ENCODE measurements at regions not wholly inside any gene's neighbourhood (a gene's known extent, or its start where the extent isn't known, plus 50 kb on each side); places are given as distances from the start of the nearest gene placed in this dataset.

- TF ChIP-seq, protein P1, sequence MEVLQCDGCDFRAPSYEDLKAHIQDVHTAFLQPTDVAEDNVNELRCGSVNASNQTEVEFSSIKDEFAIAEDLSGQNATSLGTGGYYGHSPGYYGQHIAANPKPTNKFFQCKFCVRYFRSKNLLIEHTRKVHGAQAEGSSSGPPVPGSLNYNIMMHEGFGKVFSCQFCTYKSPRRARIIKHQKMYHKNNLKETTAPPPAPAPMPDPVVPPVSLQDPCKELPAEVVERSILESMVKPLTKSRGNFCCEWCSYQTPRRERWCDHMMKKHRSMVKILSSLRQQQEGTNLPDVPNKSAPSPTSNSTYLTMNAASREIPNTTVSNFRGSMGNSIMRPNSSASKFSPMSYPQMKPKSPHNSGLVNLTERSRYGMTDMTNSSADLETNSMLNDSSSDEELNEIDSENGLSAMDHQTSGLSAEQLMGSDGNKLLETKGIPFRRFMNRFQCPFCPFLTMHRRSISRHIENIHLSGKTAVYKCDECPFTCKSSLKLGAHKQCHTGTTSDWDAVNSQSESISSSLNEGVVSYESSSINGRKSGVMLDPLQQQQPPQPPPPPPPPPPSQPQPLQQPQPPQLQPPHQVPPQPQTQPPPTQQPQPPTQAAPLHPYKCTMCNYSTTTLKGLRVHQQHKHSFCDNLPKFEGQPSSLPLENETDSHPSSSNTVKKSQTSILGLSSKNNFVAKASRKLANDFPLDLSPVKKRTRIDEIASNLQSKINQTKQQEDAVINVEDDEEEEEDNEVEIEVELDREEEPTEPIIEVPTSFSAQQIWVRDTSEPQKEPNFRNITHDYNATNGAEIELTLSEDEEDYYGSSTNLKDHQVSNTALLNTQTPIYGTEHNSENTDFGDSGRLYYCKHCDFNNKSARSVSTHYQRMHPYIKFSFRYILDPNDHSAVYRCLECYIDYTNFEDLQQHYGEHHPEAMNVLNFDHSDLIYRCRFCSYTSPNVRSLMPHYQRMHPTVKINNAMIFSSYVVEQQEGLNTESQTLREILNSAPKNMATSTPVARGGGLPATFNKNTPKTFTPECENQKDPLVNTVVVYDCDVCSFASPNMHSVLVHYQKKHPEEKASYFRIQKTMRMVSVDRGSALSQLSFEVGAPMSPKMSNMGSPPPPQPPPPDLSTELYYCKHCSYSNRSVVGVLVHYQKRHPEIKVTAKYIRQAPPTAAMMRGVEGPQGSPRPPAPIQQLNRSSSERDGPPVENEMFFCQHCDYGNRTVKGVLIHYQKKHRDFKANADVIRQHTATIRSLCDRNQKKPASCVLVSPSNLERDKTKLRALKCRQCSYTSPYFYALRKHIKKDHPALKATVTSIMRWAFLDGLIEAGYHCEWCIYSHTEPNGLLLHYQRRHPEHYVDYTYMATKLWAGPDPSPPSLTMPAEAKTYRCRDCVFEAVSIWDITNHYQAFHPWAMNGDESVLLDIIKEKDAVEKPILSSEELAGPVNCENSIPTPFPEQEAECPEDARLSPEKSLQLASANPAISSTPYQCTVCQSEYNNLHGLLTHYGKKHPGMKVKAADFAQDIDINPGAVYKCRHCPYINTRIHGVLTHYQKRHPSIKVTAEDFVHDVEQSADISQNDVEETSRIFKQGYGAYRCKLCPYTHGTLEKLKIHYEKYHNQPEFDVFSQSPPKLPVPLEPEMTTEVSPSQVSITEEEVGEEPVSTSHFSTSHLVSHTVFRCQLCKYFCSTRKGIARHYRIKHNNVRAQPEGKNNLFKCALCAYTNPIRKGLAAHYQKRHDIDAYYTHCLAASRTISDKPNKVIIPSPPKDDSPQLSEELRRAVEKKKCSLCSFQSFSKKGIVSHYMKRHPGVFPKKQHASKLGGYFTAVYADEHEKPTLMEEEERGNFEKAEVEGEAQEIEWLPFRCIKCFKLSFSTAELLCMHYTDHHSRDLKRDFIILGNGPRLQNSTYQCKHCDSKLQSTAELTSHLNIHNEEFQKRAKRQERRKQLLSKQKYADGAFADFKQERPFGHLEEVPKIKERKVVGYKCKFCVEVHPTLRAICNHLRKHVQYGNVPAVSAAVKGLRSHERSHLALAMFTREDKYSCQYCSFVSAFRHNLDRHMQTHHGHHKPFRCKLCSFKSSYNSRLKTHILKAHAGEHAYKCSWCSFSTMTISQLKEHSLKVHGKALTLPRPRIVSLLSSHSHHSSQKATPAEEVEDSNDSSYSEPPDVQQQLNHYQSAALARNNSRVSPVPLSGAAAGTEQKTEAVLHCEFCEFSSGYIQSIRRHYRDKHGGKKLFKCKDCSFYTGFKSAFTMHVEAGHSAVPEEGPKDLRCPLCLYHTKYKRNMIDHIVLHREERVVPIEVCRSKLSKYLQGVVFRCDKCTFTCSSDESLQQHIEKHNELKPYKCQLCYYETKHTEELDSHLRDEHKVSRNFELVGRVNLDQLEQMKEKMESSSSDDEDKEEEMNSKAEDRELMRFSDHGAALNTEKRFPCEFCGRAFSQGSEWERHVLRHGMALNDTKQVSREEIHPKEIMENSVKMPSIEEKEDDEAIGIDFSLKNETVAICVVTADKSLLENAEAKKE (CRISPR knock-in tag; IDR thresholded peaks at IDR 0.05) = no peak
Observed at GRCh38 chr3:168872826-168873225, 777.1 kb upstream of the GOLIM4 start (continued).

DNA sequence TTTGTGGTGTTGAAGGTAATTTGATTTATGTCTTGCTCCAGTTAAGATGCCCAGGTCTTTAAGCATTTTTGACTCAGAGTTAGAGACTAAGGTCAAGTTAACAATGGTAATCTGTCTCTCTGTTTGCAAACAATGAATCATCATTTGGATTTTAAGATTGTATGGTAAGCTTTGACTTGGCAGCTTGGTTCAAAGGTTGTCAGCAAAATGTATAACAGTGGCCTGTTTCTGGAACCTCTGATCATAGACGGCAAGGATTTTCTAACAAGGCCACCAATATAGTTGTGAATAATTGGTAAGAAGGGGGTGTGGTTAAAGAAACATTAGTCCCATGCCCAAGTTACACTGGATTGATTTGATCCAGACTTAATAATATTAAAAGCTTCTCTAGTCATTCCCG, 775.2 kb upstream of the GOLIM4 start:
- Histone ChIP-seq H3K79me2 (replicated peaks; ENCODE audit: insufficient read depth) (no peaks in the 10 kb centered on the region), H3K27me3 (ENCODE audit: insufficient read depth) (no peaks in the 10 kb centered on the region), H3K27ac (ENCODE audit: low read depth) (no peak overlapping the region), H4K20me1 (replicated peaks; ENCODE audit: insufficient read depth) (no peaks in the 10 kb centered on the region), H3K4me3 (no peak overlapping the region), H2AFZ (no peak overlapping the region), H3F3A (replicated peaks; ENCODE audit: low read depth) (no peaks in the 10 kb centered on the region), H3K9me2 (ENCODE audit: insufficient read depth) (no peaks in the 10 kb centered on the region), H3K4me2 (no peak overlapping the region), H3K4me1 (ENCODE audit: insufficient read depth) (peaks cover 11% of the 10 kb centered on the region; the same call in 1 of the 2 replicates), H3K36me3 (ENCODE audit: insufficient read depth) (no peaks in the 10 kb centered on the region)
- Mint-ChIP-seq H3K27me3 (ENCODE audit: insufficient read depth, low read depth, poor library complexity) (no peaks in the 10 kb centered on the region), H3K4me3 (no peak overlapping the region), H3K27ac (no peak overlapping the region), H3K36me3 (ENCODE audit: low read depth) (no peaks in the 10 kb centered on the region), H3K9me3 (no peaks in the 10 kb centered on the region), H3K4me1 (peaks cover 15% of the 10 kb centered on the region)
- DNase-seq (ENCODE audit: low spot score) (no peak), ATAC-seq (no peak)
- TF ChIP-seq NANOG (IDR thresholded peaks at IDR 0.05; ENCODE audit: borderline replicate concordance) = no peak
- TF ChIP-seq ETS1 (IDR thresholded peaks at IDR 0.05) = no peak
- no peak for TF ChIP-seq CREB1 (CRISPR knock-in tag; IDR thresholded peaks at IDR 0.05; ENCODE audit: low read depth)
- TF ChIP-seq CTCF (conservative IDR thresholded peaks at IDR 0.05; ENCODE audit: low read depth in 2 of 2) = no peak
- no peak for TF ChIP-seq EZH2phosphoT487 (IDR thresholded peaks at IDR 0.05; ENCODE audit: unreplicated experiment)
- no peak for TF ChIP-seq STAT1 (IDR thresholded peaks at IDR 0.05; ENCODE audit: unreplicated experiment)
- TF ChIP-seq EZH2 (IDR thresholded peaks at IDR 0.05; ENCODE audit: low read depth, unreplicated experiment) = no peak
- TF ChIP-seq JUNB (IDR thresholded peaks at IDR 0.05; ENCODE audit: unreplicated experiment) = no peak
- no peak for TF ChIP-seq POLR2AphosphoS5 (IDR thresholded peaks at IDR 0.05; ENCODE audit: low read depth)
- TF ChIP-seq REST (IDR thresholded peaks at IDR 0.05; ENCODE audit: unreplicated experiment) = no peak
- TF ChIP-seq ZNF114 (CRISPR knock-in tag; IDR thresholded peaks at IDR 0.05) = no peak
- TF ChIP-seq ZNF331 (CRISPR knock-in tag; IDR thresholded peaks at IDR 0.05; ENCODE audit: low read depth) = no peak

All from GM23338 (cell line).